CD8-positive, alpha-beta memory T cell (primary cell): ENCODE measurements at regions not wholly inside any gene's neighbourhood (a gene's known extent, or its start where the extent isn't known, plus 50 kb on each side); places are given as distances from the start of the nearest gene placed in this dataset.

Source experiments
- CTCF ChIA-PET: fragments of 350-600 bp; sonication (Branson Sonifier 250); formaldehyde crosslinking; loops from one replicate; lab custom pipeline; 2021; ENCODE audit warnings: antibody characterized with exemption; lab: Charles Lee
- POLR2A ChIA-PET: fragments of 350-600 bp; sonication (Branson Sonifier 250); formaldehyde crosslinking; loops from one replicate; lab custom pipeline; 2021; ENCODE audit warnings: antibody characterized with exemption; lab: Charles Lee
- DNase-seq, 5 donors: peaks; one replicate each; pipeline versions ENCODE4 v3.0.0 to v3.0.0-alpha.2; 2020 to 2022; ENCODE audit warnings: mixed read lengths in 1 of 5
- H3K27ac ChIP-seq: one replicate; pipeline ENCODE4 v1.7.0; 2013; ENCODE audit warnings: low read depth, mild to moderate bottlenecking, low read length, moderate library complexity
- H3K27me3 ChIP-seq: 2 replicates; pipeline ENCODE4 v1.7.0; 2013; ENCODE audit warnings: low read length, mild to moderate bottlenecking; ENCODE audit not compliant: insufficient read depth, poor library complexity, severe bottlenecking
- H3K36me3 ChIP-seq: 2 replicates; pipeline ENCODE4 v1.7.0; 2013; ENCODE audit warnings: mild to moderate bottlenecking, low read length, moderate library complexity; ENCODE audit not compliant: insufficient read depth
- H3K4me1 ChIP-seq: 2 replicates; pipeline ENCODE4 v1.7.0; 2013; ENCODE audit warnings: mild to moderate bottlenecking, low read length, moderate library complexity; ENCODE audit not compliant: insufficient read depth
- H3K4me3 ChIP-seq: 2 replicates; pipeline ENCODE4 v1.7.0; 2013; ENCODE audit warnings: mild to moderate bottlenecking, low read length
- H3K9me3 ChIP-seq: 2 replicates; pipeline ENCODE4 v1.7.0; 2013; ENCODE audit warnings: mild to moderate bottlenecking, low read length
- H3K27ac Mint-ChIP-seq, 8 donors: one replicate each; pipeline ENCODE4 v1.8.0; 2020 to 2021; ENCODE audit warnings: mixed read lengths in 8 of 8, mild to moderate bottlenecking in 6 of 8, inconsistent platforms in 3 of 8, moderate library complexity in 3 of 8
- H3K27me3 Mint-ChIP-seq, 2 donors: one replicate each; pipeline ENCODE4 v1.8.0; 2020 to 2021; ENCODE audit warnings: mixed read lengths in 2 of 2, mild to moderate bottlenecking in 1 of 2, moderate library complexity in 1 of 2
- H3K36me3 Mint-ChIP-seq, 3 donors: one replicate each; pipeline ENCODE4 v1.8.0; 2020 to 2021; ENCODE audit warnings: mixed read lengths in 3 of 3, inconsistent platforms in 1 of 3, mild to moderate bottlenecking in 1 of 3
- H3K4me1 Mint-ChIP-seq, 3 donors: one replicate each; pipeline ENCODE4 v1.8.0; 2020 to 2021; ENCODE audit warnings: mixed read lengths in 3 of 3, inconsistent platforms in 1 of 3, mild to moderate bottlenecking in 1 of 3
- H3K4me3 Mint-ChIP-seq, 7 donors: one replicate each; pipeline ENCODE4 v1.8.0; 2020 to 2021; ENCODE audit warnings: mixed read lengths in 7 of 7, mild to moderate bottlenecking in 6 of 7, moderate library complexity in 4 of 7, inconsistent platforms in 2 of 7
- H3K9me3 Mint-ChIP-seq, 5 donors: one replicate each; pipeline ENCODE4 v1.8.0; 2020 to 2022; ENCODE audit warnings: mixed read lengths in 5 of 5, mild to moderate bottlenecking in 3 of 5, moderate library complexity in 2 of 5, inconsistent platforms in 1 of 5

GRCh38 chr5:110115503-110115902 lies 425.8 kb downstream of the MAN2A1 start:
- Histone ChIP-seq H3K27ac (no peak overlapping the region), H3K27me3 (no peaks in the 10 kb centered on the region), H3K4me1 (no peaks in the 10 kb centered on the region), H3K9me3 (no peaks in the 10 kb centered on the region), H3K36me3 (no peaks in the 10 kb centered on the region), H3K4me3 (no peak overlapping the region)
- peaks cover 0 to 12% (median 6%) of the 10 kb centered on the region in 5 donors for H3K9me3 Mint-ChIP-seq
- no peaks in the 10 kb centered on the region for H3K4me1 Mint-ChIP-seq
- ChIA-PET CTCF (no interaction called here), POLR2A (no interaction called here)
- no peak overlapping the region for H3K4me3 Mint-ChIP-seq
- no peaks in the 10 kb centered on the region for H3K36me3 Mint-ChIP-seq
- peak overlapping the region in 1 of 8 donors; percentile 47 for H3K27ac Mint-ChIP-seq
- peaks cover 4 to 8% of the 10 kb centered on the region in 2 donors for H3K27me3 Mint-ChIP-seq
- no peak for DNase-seq

- Histone ChIP-seq H3K4me1 (no peaks in the 10 kb centered on the region), H3K9me3 (no peaks in the 10 kb centered on the region), H3K4me3 (no peak overlapping the region), H3K27ac (no peak overlapping the region), H3K27me3 (no peaks in the 10 kb centered on the region), H3K36me3 (no peaks in the 10 kb centered on the region)
- POLR2A ChIA-PET, result no interaction called here
- Mint-ChIP-seq H3K27me3 (peaks cover 4 to 8% of the 10 kb centered on the region in 2 donors), H3K9me3 (peaks cover 0 to 12% (median 6%) of the 10 kb centered on the region in 5 donors), H3K36me3 (no peaks in the 10 kb centered on the region), H3K4me3 (no peak overlapping the region), H3K4me1 (no peaks in the 10 kb centered on the region), H3K27ac (no peak overlapping the region)
- CTCF ChIA-PET, result no interaction called here
- no peak for DNase-seq
Observed at GRCh38 chr5:110116539-110116938, 426.8 kb downstream of the MAN2A1 start.

- Histone ChIP-seq H3K9me3 (no peaks in the 10 kb centered on the region), H3K4me1 (no peaks in the 10 kb centered on the region), H3K27me3 (no peaks in the 10 kb centered on the region), H3K36me3 (no peaks in the 10 kb centered on the region), H3K27ac (no peak overlapping the region), H3K4me3 (no peak overlapping the region)
- peaks cover 5 to 30% (median 17%) of the 10 kb centered on the region in 5 donors for H3K9me3 Mint-ChIP-seq
- peaks cover 1 to 24% (median 3%) of the 10 kb centered on the region in 3 donors for H3K36me3 Mint-ChIP-seq
- DNase-seq, result no peak
- peaks cover 1 to 17% of the 10 kb centered on the region in 2 donors for H3K27me3 Mint-ChIP-seq
- H3K4me3 Mint-ChIP-seq, result no peak overlapping the region
- no peaks in the 10 kb centered on the region for H3K4me1 Mint-ChIP-seq
- POLR2A ChIA-PET, result no interaction called here
- CTCF ChIA-PET, result no interaction called here
- no peak overlapping the region for H3K27ac Mint-ChIP-seq
Observed at GRCh38 chr5:110134963-110135935, 445.5 kb downstream of the MAN2A1 start.

- no peak overlapping the region for H3K27ac ChIP-seq
- no peak for DNase-seq
- Mint-ChIP-seq H3K9me3 (no peaks in the 10 kb centered on the region), H3K27ac (no peak overlapping the region), H3K4me1 (peaks cover 0 to 3% (median 0%) of the 10 kb centered on the region in 3 donors), H3K4me3 (no peak overlapping the region), H3K27me3 (peaks cover 1 to 15% of the 10 kb centered on the region in 2 donors), H3K36me3 (peaks cover 0 to 2% (median 0%) of the 10 kb centered on the region in 3 donors)
- H3K4me3 ChIP-seq, result no peak overlapping the region
- H3K36me3 ChIP-seq, result no peaks in the 10 kb centered on the region
- H3K9me3 ChIP-seq, result no peaks in the 10 kb centered on the region
- ChIA-PET CTCF (no interaction called here), POLR2A (no interaction called here)
- H3K4me1 ChIP-seq, result no peaks in the 10 kb centered on the region
- no peaks in the 10 kb centered on the region for H3K27me3 ChIP-seq
Observed at GRCh38 chr5:110150199-110150598, 460.5 kb downstream of the MAN2A1 start.

- Mint-ChIP-seq H3K27me3 (no peaks in the 10 kb centered on the region), H3K4me3 (no peak overlapping the region), H3K36me3 (peaks cover 0 to under 1% (median 0%) of the 10 kb centered on the region in 3 donors), H3K27ac (no peak overlapping the region), H3K9me3 (no peaks in the 10 kb centered on the region), H3K4me1 (no peaks in the 10 kb centered on the region)
- CTCF ChIA-PET, result no interaction called here
- POLR2A ChIA-PET, result no interaction called here
- H3K4me1 ChIP-seq, result no peaks in the 10 kb centered on the region
- H3K36me3 ChIP-seq, result no peaks in the 10 kb centered on the region
- no peaks in the 10 kb centered on the region for H3K9me3 ChIP-seq
- no peaks in the 10 kb centered on the region for H3K27me3 ChIP-seq
- no peak for DNase-seq
- H3K27ac ChIP-seq, result no peak overlapping the region
- no peak overlapping the region for H3K4me3 ChIP-seq
Observed at GRCh38 chr5:110159202-110159601, 469.5 kb downstream of the MAN2A1 start.

- no peak overlapping the region for H3K27ac ChIP-seq
- H3K4me3 ChIP-seq, result no peak overlapping the region
- H3K4me1 ChIP-seq, result no peaks in the 10 kb centered on the region
- ChIA-PET CTCF (no interaction called here), POLR2A (no interaction called here)
- Mint-ChIP-seq H3K9me3 (no peaks in the 10 kb centered on the region), H3K4me3 (no peak overlapping the region), H3K27me3 (no peaks in the 10 kb centered on the region), H3K36me3 (no peaks in the 10 kb centered on the region), H3K27ac (no peak overlapping the region), H3K4me1 (no peaks in the 10 kb centered on the region)
- no peaks in the 10 kb centered on the region for H3K36me3 ChIP-seq
- no peaks in the 10 kb centered on the region for H3K27me3 ChIP-seq
- H3K9me3 ChIP-seq, result no peaks in the 10 kb centered on the region
- DNase-seq, result no peak
Observed at GRCh38 chr5:110161162-110161561, 471.4 kb downstream of the MAN2A1 start.

GRCh38 chr5:110165366-110165765 lies 475.6 kb downstream of the MAN2A1 start:
- ChIA-PET CTCF (no interaction called here), POLR2A (no interaction called here)
- peaks cover 0 to under 1% (median 0%) of the 10 kb centered on the region in 3 donors for H3K36me3 Mint-ChIP-seq
- no peaks in the 10 kb centered on the region for H3K4me1 Mint-ChIP-seq
- H3K4me3 ChIP-seq, result no peak overlapping the region
- no peaks in the 10 kb centered on the region for H3K4me1 ChIP-seq
- no peak overlapping the region for H3K27ac ChIP-seq
- H3K36me3 ChIP-seq, result no peaks in the 10 kb centered on the region
- H3K27me3 Mint-ChIP-seq, result no peaks in the 10 kb centered on the region
- H3K9me3 ChIP-seq, result no peaks in the 10 kb centered on the region
- peaks cover 0 to 9% (median 4%) of the 10 kb centered on the region in 5 donors for H3K9me3 Mint-ChIP-seq
- no peak overlapping the region for H3K27ac Mint-ChIP-seq
- no peak for DNase-seq
- H3K4me3 Mint-ChIP-seq, result no peak overlapping the region
- no peaks in the 10 kb centered on the region for H3K27me3 ChIP-seq

GRCh38 chr5:110167384-110167783 lies 477.7 kb downstream of the MAN2A1 start:
- Mint-ChIP-seq H3K27ac (no peak overlapping the region), H3K4me3 (no peak overlapping the region), H3K27me3 (no peaks in the 10 kb centered on the region), H3K4me1 (no peaks in the 10 kb centered on the region), H3K9me3 (peaks cover 2 to 19% (median 17%) of the 10 kb centered on the region in 5 donors), H3K36me3 (peaks cover 0 to 7% (median 1%) of the 10 kb centered on the region in 3 donors)
- CTCF ChIA-PET, result no interaction called here
- Histone ChIP-seq H3K4me3 (no peak overlapping the region), H3K9me3 (no peaks in the 10 kb centered on the region), H3K36me3 (no peaks in the 10 kb centered on the region), H3K4me1 (no peaks in the 10 kb centered on the region), H3K27ac (no peak overlapping the region), H3K27me3 (no peaks in the 10 kb centered on the region)
- no peak for DNase-seq
- POLR2A ChIA-PET, result no interaction called here
